H9 (cell line): ENCODE measurements at regions not wholly inside any gene's neighbourhood (a gene's known extent, or its start where the extent isn't known, plus 50 kb on each side); places are given as distances from the start of the nearest gene placed in this dataset.

Source experiments
- DNase-seq: peaks from one replicate; pipeline ENCODE4 v3.0.0-alpha.2; 2017
- H2AFZ ChIP-seq: one replicate; pipeline ENCODE4 v1.6.1; 2013; ENCODE audit warnings: mild to moderate bottlenecking, low read length, control low read depth, moderate library complexity
- H2AK5ac ChIP-seq: 2 replicates; pipeline ENCODE4 v1.6.1; 2013; ENCODE audit warnings: low read length, control low read depth, mixed read lengths; ENCODE audit not compliant: insufficient read length
- H2BK120ac ChIP-seq: one replicate; pipeline ENCODE4 v1.6.1; 2013; ENCODE audit warnings: low read depth, mild to moderate bottlenecking, low read length, control low read depth, inconsistent platforms; ENCODE audit not compliant: poor library complexity, severe bottlenecking
- H2BK12ac ChIP-seq: 2 replicates; pipeline ENCODE4 v1.6.1; 2013; ENCODE audit warnings: low read length, control low read depth, mixed read lengths, low read depth; ENCODE audit not compliant: insufficient read length
- H2BK15ac ChIP-seq: 2 replicates; pipeline ENCODE4 v1.6.1; 2013; ENCODE audit warnings: low read depth, low read length, control low read depth
- H2BK20ac ChIP-seq: one replicate; pipeline ENCODE4 v1.6.1; 2013; ENCODE audit warnings: low read depth, mild to moderate bottlenecking, low read length, control low read depth, inconsistent platforms; ENCODE audit not compliant: poor library complexity, severe bottlenecking
- H2BK5ac ChIP-seq: 2 replicates; pipeline ENCODE4 v1.6.1; 2013; ENCODE audit warnings: low read length, control low read depth, mixed read lengths; ENCODE audit not compliant: insufficient read length
- H3K14ac ChIP-seq: 2 replicates; pipeline ENCODE4 v1.6.1; 2013; ENCODE audit warnings: low read length, control low read depth; ENCODE audit not compliant: insufficient read depth
- H3K18ac ChIP-seq: 2 replicates; pipeline ENCODE4 v1.6.1; 2013; ENCODE audit warnings: low read depth, mild to moderate bottlenecking, mixed read lengths, low read length, control low read depth; ENCODE audit not compliant: insufficient read length
- H3K23ac ChIP-seq: 2 replicates; pipeline ENCODE4 v1.6.1; 2013; ENCODE audit warnings: low read length, control low read depth, mixed read lengths, low read depth; ENCODE audit not compliant: insufficient read length
- H3K23me2 ChIP-seq: 2 replicates; pipeline ENCODE4 v1.6.1; 2013; ENCODE audit warnings: low read depth, mild to moderate bottlenecking, mixed read lengths, low read length, control low read depth; ENCODE audit not compliant: insufficient read length, poor library complexity, severe bottlenecking
- H3K27ac ChIP-seq: 2 replicates; pipeline ENCODE4 v1.5.1; 2013; ENCODE audit warnings: low read length, control low read depth, mixed read lengths, low read depth; ENCODE audit not compliant: insufficient read length
- H3K27me3 ChIP-seq: 2 replicates; pipeline ENCODE4 v1.6.1; 2013; ENCODE audit warnings: low read length, control low read depth, inconsistent platforms; ENCODE audit not compliant: insufficient read depth
- H3K4ac ChIP-seq: 2 replicates; pipeline ENCODE4 v1.6.1; 2013; ENCODE audit warnings: low read depth, mild to moderate bottlenecking, control low read depth, inconsistent platforms, low read length, moderate library complexity
- H3K4me1 ChIP-seq: 2 replicates; pipeline ENCODE4 v1.6.1; 2013; ENCODE audit warnings: low read length, control low read depth, inconsistent platforms; ENCODE audit not compliant: insufficient read depth
- H3K4me2 ChIP-seq: 2 replicates; pipeline ENCODE4 v1.6.1; 2013; ENCODE audit warnings: low read length, control low read depth, mixed read lengths; ENCODE audit not compliant: insufficient read length, insufficient read depth
- H3K56ac ChIP-seq: 2 replicates; pipeline ENCODE4 v1.6.1; 2013; ENCODE audit warnings: low read depth, mild to moderate bottlenecking, mixed read lengths, low read length, control low read depth; ENCODE audit not compliant: insufficient read length
- H3K79me1 ChIP-seq: 2 replicates; pipeline ENCODE4 v1.6.1; 2013; ENCODE audit warnings: low read depth, mild to moderate bottlenecking, moderate library complexity, low read length, control low read depth, inconsistent platforms; ENCODE audit not compliant: insufficient read depth, poor library complexity, severe bottlenecking
- H3K79me2 ChIP-seq: 2 replicates; pipeline ENCODE4 v1.6.1; 2013; ENCODE audit warnings: low read length, control low read depth, inconsistent platforms; ENCODE audit not compliant: insufficient read depth
- H3K9ac ChIP-seq: 2 replicates; pipeline ENCODE4 v1.6.1; 2013; ENCODE audit warnings: low read length, control low read depth, mixed read lengths; ENCODE audit not compliant: insufficient read length; ENCODE audit errors: extremely low read depth
- H3K9me3 ChIP-seq: one replicate; pipeline ENCODE4 v1.6.1; 2013; ENCODE audit warnings: low read depth, low read length, inconsistent platforms; ENCODE audit not compliant: control insufficient read depth
- H3T11ph ChIP-seq: one replicate; pipeline ENCODE4 v1.6.1; 2013; ENCODE audit warnings: mild to moderate bottlenecking, low read length, control low read depth, inconsistent platforms
- H4K20me1 ChIP-seq: one replicate; pipeline ENCODE4 v1.6.1; 2013; ENCODE audit not compliant: control insufficient read depth, insufficient read length, insufficient read depth
- H4K5ac ChIP-seq: 2 replicates; pipeline ENCODE4 v1.6.1; 2013; ENCODE audit warnings: low read depth, mild to moderate bottlenecking, mixed read lengths, low read length, control low read depth; ENCODE audit not compliant: insufficient read length
- H4K8ac ChIP-seq: replicated peaks from 2 replicates; pipeline ENCODE4 v1.6.1; 2013; ENCODE audit warnings: low read length, control low read depth, mixed read lengths, low read depth; ENCODE audit not compliant: insufficient read length
- H4K91ac ChIP-seq: 2 replicates; pipeline ENCODE4 v1.6.1; 2013; ENCODE audit warnings: low read depth, mild to moderate bottlenecking, moderate library complexity, mixed read lengths, low read length, control low read depth; ENCODE audit not compliant: insufficient read length
- H3K27ac Mint-ChIP-seq, 3 experiments: 2 replicates in 2 of 3; 3 replicates in 1 of 3; pipeline ENCODE4 v1.8.0; 2020 to 2021; ENCODE audit warnings: mixed read lengths in 3 of 3, mild to moderate bottlenecking in 1 of 3, moderate library complexity in 1 of 3
- H3K27me3 Mint-ChIP-seq: 2 replicates; pipeline ENCODE4 v1.8.0; 2021; ENCODE audit warnings: low read depth, mild to moderate bottlenecking, moderate library complexity, mixed read lengths
- H3K36me3 Mint-ChIP-seq, 3 experiments: 2 replicates in 2 of 3; 3 replicates in 1 of 3; pipeline ENCODE4 v1.8.0; 2020 to 2021; ENCODE audit warnings: low read depth in 3 of 3, mixed read lengths in 3 of 3; ENCODE audit not compliant: insufficient read depth in 1 of 3
- H3K4me1 Mint-ChIP-seq, 2 experiments: 2 replicates each; pipeline ENCODE4 v1.8.0; 2020; ENCODE audit warnings: mixed read lengths in 2 of 2
- H3K4me3 Mint-ChIP-seq, 2 experiments: 2 replicates in 1 of 2; 3 replicates in 1 of 2; pipeline ENCODE4 v1.8.0; 2020 to 2021; ENCODE audit warnings: mild to moderate bottlenecking in 2 of 2, mixed read lengths in 2 of 2, moderate library complexity in 1 of 2
- H3K9me3 Mint-ChIP-seq, 2 experiments: 2 replicates in 1 of 2; 3 replicates in 1 of 2; pipeline ENCODE4 v1.8.0; 2020; ENCODE audit warnings: mild to moderate bottlenecking in 2 of 2, mixed read lengths in 2 of 2, moderate library complexity in 1 of 2
- CTCF ChIP-seq: fragments of 200-600 bp; sonication (generic); conservative IDR thresholded peaks from 3 replicates; pipeline ENCODE4 v1.8.0; 2021; ENCODE audit warnings: antibody characterized with exemption, mild to moderate bottlenecking
- WGBS: extraction: QIAGEN DNeasy Blood & Tissue Kit; methylation state at CpG from one replicate; pipeline ENCODE4 v1.1.7; 2013; ENCODE audit warnings: missing lambda C conversion rate, low lambda C conversion rate, mixed read lengths; ENCODE audit not compliant: insufficient read length; ENCODE audit errors: extremely low coverage; 5-methylcytosine and 5-hydroxymethylcytosine counted together

- no peak overlapping the region for H3K56ac ChIP-seq
- H3K18ac ChIP-seq = no peak overlapping the region
- no peak for TF ChIP-seq CTCF
- H3K36me3 Mint-ChIP-seq = no peaks in the 10 kb centered on the region
- no peak overlapping the region for H2BK12ac ChIP-seq
- no peak overlapping the region for H3K23ac ChIP-seq
- H2BK20ac ChIP-seq = no peak overlapping the region
- H3K4ac ChIP-seq = no peak overlapping the region
- H3K9me3 Mint-ChIP-seq = peaks cover 0 to 2% of the 10 kb centered on the region in 2 experiments; a peak in 2 of 5 replicates
- H2AK5ac ChIP-seq = no peak overlapping the region
- no peaks in the 10 kb centered on the region for H4K20me1 ChIP-seq
- H4K5ac ChIP-seq = no peak overlapping the region
- no peak overlapping the region for H3K27ac Mint-ChIP-seq
- no peaks in the 10 kb centered on the region for H3K4me1 ChIP-seq
- H3K4me3 Mint-ChIP-seq = no peak overlapping the region
- H2AFZ ChIP-seq = no peak overlapping the region
- DNase-seq = no peak
- H3K79me1 ChIP-seq = no peaks in the 10 kb centered on the region
- no peak overlapping the region for H2BK120ac ChIP-seq
- no peaks in the 10 kb centered on the region for H3K27me3 Mint-ChIP-seq
- no peaks in the 10 kb centered on the region for H3K79me2 ChIP-seq
- no peak overlapping the region for H3K14ac ChIP-seq
- H4K91ac ChIP-seq = no peak overlapping the region
- no peak overlapping the region for H3K4me2 ChIP-seq
- no peak overlapping the region for H3K27ac ChIP-seq
- H3T11ph ChIP-seq = no peak overlapping the region
- no peak overlapping the region for H4K8ac ChIP-seq
- no CpG with 5 or more reads among the region's 1 CpG for WGBS
- H3K23me2 ChIP-seq = no peaks in the 10 kb centered on the region
- H3K9ac ChIP-seq = no peak overlapping the region
- H3K4me1 Mint-ChIP-seq = no peaks in the 10 kb centered on the region
- H3K27me3 ChIP-seq = no peaks in the 10 kb centered on the region
- no peaks in the 10 kb centered on the region for H3K9me3 ChIP-seq
- H2BK15ac ChIP-seq = no peak overlapping the region
- H2BK5ac ChIP-seq = no peak overlapping the region
Observed at GRCh38 chr5:112594941-112595340, 142.7 kb upstream of the APC start.
